Gastroesophageal sphincter (tissue), 3 donors: ENCODE measurements at regions not wholly inside any gene's neighbourhood (a gene's known extent, or its start where the extent isn't known, plus 50 kb on each side); places are given as distances from the start of the nearest gene placed in this dataset.

Source experiments
- CTCF ChIP-seq, 4 experiments: fragments of 200-600 bp in 2 of 4; fragments of 450-650 bp in 2 of 4; sonication (generic) in 1 of 4; IDR thresholded peaks; one replicate each; pipeline ENCODE4 v1.5.1; 2017 to 2019; ENCODE audit warnings: antibody characterized with exemption in 4 of 4, mild to moderate bottlenecking in 2 of 4, moderate library complexity in 2 of 4
- POLR2A ChIP-seq, 2 donors: fragments of 450-650 bp; IDR thresholded peaks; one replicate each; pipeline ENCODE4 v1.6.1; 2017; ENCODE audit warnings: antibody characterized with exemption in 2 of 2, mild to moderate bottlenecking in 2 of 2, moderate library complexity in 1 of 2

DNA sequence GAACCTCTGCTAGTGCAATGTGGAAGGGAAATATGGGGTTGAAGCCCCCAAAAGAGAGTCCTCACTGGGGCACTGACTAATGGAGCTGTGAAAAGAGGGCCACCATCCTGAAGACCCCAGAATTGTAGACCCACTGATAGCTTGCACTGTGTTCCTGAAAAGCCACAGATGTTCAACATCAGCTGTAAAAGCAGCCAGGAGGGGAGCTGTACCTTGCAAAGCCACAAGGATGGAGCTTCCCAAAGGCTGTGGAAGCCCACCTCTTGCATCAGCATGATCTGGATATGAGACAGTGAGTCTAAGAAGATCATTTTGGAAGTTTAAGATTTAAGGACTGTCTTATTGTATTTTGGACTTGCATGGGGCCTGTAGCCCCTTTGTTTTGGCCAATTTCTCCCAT, 125.8 kb upstream of the TGFBR2 start:
- TF ChIP-seq CTCF (IDR thresholded peaks at IDR 0.05): no peak
- TF ChIP-seq POLR2A (IDR thresholded peaks at IDR 0.05): no peak
